Tongue (tissue), 1 donor: ENCODE measurements at regions not wholly inside any gene's neighbourhood (a gene's known extent, or its start where the extent isn't known, plus 50 kb on each side); places are given as distances from the start of the nearest gene placed in this dataset.
"Not testable (repeated sequence)": the region's sequence is repeated elsewhere in the genome, so short reads cannot be mapped to it uniquely, and the experiment has no call there.

Experiments used
- DNase-seq: peaks from one replicate; pipeline ENCODE4 v3.0.0-alpha.2; 2015

DNA sequence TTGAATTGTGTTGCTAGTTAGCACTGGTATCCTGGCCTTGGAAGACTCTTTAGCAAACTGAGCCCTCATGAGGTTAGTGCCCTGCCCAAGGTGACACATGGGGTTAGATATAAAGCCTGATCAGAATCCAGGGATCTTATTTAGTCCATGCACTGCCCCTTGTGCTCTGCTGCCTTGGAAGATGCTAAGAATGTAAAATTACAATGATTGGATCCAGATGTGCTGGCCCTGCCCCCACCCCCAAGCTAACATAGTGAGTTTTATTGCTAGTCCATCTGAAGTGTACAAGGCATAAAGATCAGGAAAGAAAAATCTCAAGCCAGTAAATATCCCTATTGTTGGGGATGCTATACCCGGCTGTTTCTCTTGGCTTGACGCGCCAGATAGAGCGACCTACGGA is 248.1 kb upstream of the C2CD4B start:
- DNase-seq: peak; percentile 53

DNA sequence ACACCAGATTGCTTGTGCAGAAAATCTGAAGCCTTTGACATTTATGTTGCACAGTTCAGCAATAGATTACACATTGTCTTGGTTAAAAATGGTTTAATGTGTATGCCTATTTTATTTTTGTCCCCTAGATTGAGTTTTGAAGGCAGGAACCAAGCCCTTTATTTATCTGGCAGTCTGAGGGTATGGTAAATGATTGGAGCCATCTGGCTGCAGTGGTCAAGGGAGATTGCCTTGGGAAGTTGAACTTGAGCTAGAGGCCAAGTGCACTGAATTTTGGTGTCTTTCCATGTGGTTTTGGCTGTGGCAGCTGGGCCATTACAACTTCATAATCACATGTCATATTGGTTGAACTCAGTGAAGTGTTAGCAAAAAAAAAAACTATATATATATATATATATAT is 248.7 kb upstream of the C2CD4B start:
- DNase-seq: no peak

DNA sequence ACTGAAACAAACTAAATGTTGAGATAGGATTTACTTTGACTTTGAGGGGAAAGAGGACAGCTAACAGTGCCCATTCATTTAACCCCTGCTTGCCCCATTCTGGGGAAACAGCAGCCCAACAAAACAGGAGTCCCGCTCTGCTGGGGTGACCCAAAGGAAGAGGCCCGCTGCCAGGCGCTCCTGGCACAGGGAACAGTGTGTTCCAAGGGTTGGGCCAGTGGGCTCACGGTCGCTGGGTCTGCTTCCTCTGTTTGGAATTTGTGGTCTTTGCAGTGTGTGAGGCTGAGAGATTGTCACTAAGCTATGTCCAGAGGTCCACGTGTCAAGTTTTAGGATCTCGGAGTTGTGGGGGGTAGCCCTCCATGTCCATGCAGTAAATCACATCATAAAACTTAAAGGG is 250.4 kb upstream of the C2CD4B start:
- DNase-seq: no peak

DNA sequence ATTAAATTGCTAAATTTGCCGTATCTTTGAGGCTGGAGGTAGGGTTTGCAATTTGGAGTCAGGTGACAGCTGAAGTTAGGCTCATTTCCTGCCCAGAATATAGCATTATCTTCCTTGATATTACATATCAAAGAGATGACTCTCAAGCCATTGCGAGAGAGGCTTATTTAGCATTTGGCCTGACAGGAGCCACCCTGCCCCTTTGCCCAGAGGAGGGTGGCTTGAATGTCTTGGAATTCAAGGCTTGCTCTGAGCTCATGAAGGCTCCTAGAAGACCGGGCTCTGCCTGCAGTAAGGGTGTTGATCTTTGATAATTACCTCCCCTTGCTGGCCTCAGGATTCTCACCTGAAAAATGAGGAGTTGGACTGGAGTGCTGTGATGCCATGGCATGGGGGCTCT is 251.4 kb upstream of the C2CD4B start:
- DNase-seq: no peak

DNA sequence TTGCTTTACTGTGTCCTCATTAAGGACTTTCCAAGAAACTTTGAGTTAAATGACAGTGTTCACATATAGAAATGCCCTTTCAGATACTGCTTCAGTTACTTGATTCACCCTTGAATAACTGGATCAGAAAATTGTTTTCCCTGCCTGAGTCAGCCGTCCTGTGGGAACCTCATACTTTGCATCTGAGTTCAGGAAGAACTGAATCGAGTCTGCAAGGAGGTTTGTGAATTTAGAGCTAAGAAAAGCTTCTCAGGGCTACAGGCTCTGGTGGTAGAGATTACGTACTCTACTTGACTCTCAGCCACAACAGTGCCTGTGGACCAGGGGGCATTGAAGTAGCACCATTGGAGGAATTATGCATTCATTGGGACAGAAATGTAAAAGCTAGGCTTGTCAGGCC is 252.4 kb upstream of the C2CD4B start:
- DNase-seq: no peak

DNA sequence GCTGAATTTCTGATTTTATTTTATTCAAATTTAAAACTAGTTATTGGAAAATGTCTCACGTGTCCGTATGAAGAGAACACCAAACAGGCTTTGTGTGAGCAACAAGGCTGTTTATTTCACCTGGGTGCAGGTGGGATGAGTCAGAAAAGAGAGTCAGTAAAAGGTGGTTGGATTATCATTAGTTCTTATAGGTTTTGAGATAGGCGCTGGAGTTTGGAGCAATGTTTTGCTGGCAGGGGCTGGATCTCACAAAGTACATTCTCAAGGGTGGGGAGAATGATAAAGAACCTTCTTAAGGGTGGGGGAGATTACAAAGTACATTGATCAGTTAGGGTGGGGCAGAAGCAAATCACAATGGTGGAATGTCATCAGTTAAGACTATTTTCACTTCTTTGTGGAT is 253.4 kb upstream of the C2CD4B start:
- DNase-seq: not testable (repeated sequence)

DNA sequence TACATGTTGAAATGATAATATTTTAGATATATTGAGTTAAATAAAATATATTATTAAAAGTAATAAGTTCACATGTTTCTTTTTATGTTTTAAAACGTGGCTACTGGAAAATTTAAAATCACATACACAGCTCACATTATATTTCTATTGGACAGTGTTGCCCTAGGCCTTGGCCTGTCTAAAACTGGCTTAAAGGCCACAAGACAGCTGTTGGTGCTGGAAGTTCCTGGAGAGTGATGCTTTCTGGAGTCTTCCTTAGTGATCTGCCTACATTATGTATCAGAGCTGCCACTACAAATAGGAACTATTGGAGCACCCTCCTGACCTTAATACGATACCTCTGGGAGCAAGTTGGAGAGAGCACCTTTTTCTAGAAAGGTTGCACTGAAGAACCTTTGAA is 254.1 kb upstream of the C2CD4B start:
- no peak for DNase-seq

DNA sequence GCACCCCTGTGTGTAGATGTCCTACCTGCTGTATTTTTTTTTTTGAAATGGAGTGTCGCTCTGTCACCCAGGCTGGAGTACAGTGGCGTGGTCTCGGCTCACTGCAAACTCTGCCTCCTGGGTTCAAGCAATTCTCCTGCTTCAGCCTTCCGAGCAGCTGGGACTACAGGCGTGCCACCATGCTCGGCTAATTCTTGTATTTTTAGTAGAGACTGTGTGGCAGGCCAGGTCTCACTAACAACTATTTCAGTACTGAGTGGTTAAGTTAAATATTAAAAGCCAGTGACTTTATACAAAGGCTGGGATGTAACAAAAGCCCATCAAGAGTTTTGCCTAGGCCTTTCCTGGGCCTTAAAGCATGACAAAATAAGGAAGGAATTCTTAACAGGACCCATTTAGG is 255.3 kb upstream of the C2CD4B start:
- DNase-seq: not testable (repeated sequence)

DNA sequence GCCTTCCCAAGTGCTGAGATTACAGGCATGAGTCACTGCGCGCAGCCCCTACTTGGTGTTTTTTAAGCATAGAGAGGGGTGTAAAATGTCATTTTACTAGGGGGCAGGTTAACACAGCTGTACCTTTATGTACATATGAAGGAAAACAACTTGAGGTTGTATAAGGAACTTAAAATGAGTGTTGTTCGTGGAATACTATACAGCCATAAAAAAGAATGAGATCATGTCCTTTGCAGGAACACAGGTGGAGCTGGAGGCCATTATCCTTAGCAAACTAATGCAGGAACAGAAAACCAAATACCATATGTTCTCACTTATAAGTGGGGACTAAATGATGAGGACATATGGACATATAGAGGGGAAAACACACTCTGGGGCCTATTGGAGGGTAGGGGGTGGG is 256.2 kb upstream of the C2CD4B start:
- DNase-seq: no peak

DNA sequence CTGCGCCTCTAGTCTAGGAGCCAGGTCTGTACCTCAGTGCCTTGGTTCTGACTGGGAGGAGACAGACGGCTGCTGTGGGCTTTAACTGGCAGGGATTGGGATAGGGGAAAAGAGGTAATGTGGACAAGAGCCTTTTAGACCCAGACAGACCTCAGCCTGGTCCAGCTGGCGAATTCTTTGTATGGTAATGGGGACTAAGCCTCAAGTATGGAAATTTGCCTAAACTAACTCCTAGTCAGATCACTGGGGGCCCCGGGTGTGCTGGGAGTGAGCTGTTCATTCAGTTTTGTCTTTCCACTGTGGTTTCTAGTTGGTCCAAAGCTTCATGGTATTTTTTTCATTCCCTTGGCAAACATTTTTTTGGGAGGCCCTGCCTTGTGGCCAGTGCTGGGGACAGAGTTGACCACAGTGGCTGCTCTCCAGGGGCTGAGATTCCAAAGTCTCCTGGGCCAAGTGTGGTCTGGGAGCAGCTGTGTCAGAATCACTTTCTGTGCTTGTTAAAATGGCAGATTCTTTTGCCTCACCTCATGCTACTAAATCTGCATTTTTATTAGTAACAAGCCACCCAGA is 261.4 kb upstream of the C2CD4B start:
- no peak for DNase-seq

DNA sequence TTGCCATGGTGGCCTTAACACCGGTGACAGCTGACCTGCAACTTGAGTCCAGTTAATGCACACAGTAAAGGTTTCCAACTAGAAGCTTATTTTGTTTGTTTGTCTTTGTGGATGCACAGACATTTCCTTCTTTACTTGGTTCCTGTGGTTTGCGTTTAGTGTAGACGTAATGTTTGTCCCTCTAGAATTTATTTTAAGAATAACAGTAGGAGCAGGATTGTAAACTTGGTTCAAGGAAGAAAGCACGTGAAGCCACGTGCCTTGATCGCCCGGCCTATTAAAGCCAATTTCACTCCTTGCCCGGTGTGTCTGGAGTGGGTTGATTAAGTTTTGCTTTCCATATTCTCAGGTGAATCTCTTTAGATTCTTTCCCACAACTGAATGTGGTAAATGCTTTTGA is 263.2 kb upstream of the C2CD4B start:
- no peak for DNase-seq

DNA sequence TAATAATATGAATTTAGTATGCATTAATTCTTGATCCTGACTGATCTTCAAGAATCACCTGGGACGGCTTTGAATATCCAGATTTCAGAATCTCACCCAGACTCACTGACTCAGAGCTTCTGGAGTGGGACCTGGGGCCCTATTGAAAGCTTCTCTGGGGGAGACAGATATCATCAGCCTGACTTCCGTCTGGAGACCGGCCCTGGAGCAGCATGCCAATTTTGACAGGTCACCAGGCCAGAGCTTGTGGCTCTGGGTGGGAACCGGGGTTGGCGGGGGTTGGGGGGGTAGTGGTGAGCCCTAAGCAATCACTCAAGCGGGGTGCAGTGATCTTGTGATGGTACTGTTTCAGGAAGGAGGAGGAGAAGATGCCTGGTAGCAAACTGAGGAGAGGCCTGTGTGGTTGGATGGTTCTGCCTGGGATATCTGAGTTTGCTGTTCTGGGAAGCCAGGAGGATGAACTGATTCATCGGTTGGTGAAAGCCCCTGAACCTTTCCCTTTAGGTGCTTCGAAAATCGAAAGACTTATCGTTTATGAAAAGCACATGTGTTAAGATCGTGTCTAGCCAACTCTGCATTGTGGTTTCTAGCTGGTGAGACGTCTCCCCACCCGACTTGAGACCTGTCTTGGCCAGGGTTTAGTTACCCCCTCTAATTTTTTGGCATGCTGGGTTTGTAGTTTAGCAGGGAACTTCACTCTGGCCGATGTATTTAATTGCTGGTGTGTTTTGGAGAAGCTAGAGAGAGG is 263.9 kb upstream of the C2CD4B start:
- no peak for DNase-seq

DNA sequence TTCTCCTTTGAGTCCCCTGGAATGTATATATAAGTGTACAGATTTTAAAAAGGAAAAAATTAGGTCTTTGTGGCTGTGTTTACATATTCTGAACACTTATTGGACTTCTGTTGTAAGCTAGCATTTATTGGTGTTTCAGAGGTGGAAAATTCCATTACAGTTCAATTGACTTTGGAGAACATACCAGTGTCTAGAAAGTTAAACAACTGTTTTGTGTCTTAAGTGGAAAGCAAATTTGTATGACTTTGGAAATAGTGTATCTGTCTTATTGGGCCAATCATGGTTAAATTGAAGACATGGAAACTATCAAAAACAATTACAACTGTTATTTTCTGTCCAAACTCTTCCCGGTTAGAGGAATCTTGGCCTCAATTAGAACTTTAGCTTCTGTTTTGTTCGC is 265.0 kb upstream of the C2CD4B start:
- peak; percentile 51 for DNase-seq

DNA sequence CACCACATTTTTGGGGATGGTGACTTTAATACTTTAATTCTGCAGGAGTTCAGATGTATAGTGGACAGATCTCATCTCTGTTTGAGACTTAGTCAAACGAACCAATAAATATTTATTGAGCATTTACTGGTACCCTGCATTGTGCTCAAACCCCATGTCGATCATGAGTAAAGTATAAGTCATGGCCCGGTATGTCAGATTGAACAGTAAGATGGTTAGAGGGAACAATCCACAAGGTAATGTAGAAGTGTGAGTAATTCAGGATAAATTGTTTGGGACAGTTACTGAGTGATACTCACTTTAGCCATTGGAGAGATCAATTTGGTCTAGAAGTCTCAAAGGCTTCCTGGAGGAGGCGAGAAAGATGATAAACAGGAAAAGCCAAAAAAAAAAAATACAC is 265.5 kb upstream of the C2CD4B start:
- DNase-seq: no peak

DNA sequence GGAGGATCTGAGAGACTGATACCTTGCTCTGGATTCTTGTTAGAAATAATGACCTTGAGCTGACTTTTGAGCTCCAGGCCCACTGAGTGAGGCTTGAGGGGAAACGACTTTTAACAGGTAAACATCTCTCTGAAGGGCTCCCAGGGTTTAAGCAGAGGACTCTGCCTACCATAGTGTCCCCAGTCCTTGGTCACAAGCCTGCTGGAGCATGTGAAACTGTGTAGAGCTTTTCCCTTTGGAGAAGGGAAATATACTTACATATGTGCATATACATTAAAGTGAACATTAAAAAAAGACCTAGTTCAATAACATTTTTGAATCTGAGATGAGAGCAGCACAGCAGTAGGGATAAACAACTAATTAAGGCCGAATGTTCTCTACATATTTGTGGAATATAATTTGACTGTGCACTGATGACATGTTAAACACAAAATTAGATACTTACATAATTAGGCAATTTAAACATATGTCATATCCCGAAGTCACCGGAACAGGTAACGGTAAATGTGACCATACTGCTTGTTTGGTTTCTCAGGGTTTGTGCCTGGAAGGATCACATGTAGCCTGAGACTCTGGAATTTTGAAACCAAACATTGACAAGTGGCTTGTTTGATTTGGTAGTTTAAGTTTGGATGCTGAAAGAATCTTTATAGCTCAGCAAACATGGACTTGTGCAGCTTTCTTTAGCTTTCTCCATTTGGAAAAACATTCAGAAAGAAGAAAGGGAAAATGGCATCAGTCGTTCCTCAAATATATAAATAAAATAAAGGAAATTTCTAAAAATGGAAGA is 266.1 kb upstream of the C2CD4B start:
- no peak for DNase-seq

DNA sequence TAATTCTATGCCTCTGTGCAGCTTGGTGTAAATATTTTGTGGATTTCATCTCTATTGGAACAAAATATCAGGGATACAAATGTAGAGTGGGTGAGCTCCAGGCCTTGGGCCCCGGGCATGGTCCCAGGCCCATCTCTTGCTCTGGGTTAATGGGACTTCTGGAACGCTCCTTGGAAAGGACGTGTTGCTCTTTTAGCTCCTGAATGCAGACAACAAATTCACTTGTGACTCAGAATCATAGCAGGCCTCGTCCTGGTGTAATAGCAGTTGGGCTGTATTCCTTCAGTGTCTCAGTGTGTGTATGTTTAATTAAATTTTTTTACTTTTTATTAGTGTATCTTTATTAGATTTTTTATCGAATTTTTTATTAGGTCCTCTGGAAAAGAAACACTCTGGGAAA is 266.7 kb upstream of the C2CD4B start:
- DNase-seq: no peak

DNA sequence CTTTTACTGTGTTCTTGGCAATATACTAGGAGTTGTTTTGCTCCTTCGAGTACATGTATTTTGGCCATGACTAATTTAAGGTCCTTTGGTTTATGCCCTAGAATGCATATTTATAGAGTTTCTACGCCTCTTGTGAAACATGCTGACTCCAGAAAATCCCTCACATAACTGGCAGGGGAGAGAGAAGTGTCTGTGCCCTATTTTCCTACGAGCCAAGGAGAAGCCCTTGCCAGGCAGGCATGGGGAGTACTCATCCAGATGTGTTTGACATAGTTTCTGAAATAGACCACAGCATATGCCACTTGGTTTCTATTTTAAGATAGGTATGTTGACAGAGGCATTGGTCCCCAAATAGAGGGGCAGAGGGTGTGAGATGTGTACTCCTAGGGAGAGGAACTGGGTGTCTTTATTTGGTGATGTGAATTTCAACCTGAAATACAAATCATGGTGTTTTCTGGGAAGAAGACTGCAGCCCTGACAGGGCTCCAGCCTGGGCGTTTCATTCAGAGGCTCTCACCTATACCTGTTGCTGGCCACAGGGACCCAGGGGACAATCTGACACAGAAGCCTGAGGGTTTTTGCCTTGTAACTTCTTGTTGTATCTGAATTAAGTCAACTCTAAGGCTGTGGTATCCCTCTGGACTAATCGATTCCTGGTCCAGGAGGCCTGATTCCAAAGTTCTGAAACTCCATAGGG is 267.8 kb upstream of the C2CD4B start:
- DNase-seq: peak; percentile 58

DNA sequence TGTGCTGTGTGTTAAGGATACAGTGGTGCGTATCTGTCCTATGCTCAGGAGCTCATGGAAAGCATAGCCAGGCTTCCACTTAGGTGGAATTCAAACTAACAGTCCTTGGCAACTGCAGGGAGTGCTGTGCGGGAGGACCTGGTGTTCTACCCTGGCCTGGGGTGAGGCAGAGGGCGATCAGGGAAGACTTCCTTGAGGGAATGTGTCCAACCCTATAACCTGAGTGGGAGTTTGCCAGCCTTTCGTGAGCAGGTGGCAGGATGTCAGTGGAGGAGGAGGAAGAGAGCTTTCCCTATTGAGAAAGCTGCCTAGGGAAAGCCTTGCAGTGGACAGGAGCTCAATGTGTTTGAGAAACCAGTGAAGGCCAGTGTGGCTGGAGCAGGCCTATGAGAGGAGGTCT is 271.1 kb upstream of the C2CD4B start:
- DNase-seq: no peak

DNA sequence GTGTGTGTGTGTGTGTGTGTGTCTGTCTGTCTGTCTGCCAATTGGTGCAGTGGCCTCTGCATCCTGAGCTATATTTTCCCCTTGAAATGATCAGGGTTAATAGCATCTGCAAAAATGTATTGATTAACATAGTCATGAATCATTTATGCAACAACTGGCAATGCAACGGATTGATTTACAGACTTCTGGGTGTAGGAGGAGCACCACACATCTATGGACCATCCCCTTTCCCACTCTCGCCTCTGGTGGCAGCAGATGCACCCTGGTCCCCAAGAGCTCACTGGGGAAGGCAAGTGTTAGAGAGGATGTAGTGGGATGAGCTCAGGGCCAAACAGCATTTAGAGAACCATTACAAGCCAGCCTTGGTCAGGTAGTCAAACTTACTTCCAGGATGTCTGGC is 272.7 kb upstream of the C2CD4B start:
- no peak for DNase-seq

DNA sequence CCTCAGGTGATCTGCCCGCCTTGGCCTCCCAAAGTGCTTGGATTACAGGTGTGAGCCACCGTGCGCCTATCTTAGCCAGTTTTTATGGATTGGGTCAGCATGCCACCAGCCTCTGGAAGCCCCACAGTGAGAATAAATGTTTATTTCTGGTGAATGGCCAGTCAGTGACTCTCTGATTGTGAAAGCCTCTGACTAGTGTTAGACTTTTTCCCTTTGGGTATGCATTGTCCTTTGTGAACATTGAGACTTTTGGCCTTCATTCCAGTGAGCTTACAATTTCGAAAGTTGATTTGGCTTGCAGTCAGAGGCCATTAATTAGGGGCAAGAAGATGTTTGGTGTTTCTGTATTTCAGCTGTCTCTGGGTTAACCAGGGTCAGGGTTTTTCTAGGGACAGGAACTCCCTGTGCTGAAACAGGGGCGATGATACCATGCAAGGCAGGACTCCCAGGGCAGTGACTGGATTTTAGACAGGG is 274.5 kb upstream of the C2CD4B start:
- DNase-seq: no peak

DNA sequence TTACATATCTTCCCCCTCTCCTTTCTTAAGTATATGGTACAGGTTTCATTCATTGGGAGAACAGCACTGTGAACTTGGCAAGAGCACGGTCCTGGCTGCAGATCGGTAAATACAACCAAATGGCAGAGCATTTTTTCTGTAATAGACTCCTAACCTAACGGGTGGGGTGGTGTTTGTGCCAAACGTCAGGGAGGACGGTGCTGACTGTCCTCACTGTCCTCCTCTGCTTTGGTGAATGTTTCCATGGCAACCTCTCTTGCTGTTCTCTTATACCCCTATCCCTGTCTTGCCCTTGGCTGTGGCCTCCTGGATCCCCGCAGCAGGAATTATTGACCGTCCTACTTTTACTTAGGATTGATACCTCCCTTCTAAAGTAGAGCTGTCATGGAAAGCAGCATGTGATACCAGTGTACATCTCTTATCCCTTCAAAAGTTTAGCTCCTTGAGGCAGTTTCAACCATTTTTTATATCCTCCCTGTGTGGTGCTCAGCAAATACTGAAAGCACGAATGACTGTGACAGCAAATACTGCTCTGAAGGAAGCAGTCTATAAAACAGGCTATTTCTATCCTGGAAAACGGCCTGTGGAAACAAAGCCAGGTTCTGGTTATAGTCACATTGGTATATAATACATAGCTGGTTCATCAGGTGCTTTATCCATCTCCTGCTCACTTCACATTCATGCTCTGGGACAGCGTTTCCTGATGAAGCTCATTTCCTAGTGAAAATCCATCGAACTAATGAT is 275.4 kb upstream of the C2CD4B start:
- DNase-seq: no peak
